Skeletal muscle tissue (tissue), 3 donors: ENCODE measurements at regions not wholly inside any gene's neighbourhood (a gene's known extent, or its start where the extent isn't known, plus 50 kb on each side); places are given as distances from the start of the nearest gene placed in this dataset.

Experiments used
- H3K27ac ChIP-seq: one replicate; pipeline ENCODE4 v1.7.0; 2013; ENCODE audit warnings: mild to moderate bottlenecking, low read depth, low read length, inconsistent platforms
- H3K27me3 ChIP-seq, 3 donors: one replicate each; pipeline ENCODE4 v1.7.0; 2013; ENCODE audit warnings: low read length in 3 of 3; ENCODE audit not compliant: control insufficient read depth in 3 of 3, insufficient read depth in 3 of 3
- H3K36me3 ChIP-seq, 3 donors: one replicate each; pipeline ENCODE4 v1.7.0; 2013; ENCODE audit warnings: low read length in 3 of 3; ENCODE audit not compliant: control insufficient read depth in 3 of 3, insufficient read depth in 3 of 3
- H3K4me1 ChIP-seq, 3 donors: one replicate each; pipeline ENCODE4 v1.7.0; 2013; ENCODE audit warnings: low read length in 3 of 3, mild to moderate bottlenecking in 3 of 3; ENCODE audit not compliant: control insufficient read depth in 3 of 3, insufficient read depth in 3 of 3
- H3K4me3 ChIP-seq, 3 donors: one replicate each; pipeline ENCODE4 v1.7.0; 2013; ENCODE audit warnings: low read length in 3 of 3
- H3K9ac ChIP-seq, 3 donors: one replicate each; pipeline ENCODE4 v1.7.0; 2013; ENCODE audit warnings: low read length in 3 of 3, mild to moderate bottlenecking in 3 of 3, moderate library complexity in 2 of 3, low read depth in 1 of 3
- H3K9me3 ChIP-seq, 3 donors: one replicate each; pipeline ENCODE4 v1.7.0; 2013; ENCODE audit warnings: low read length in 3 of 3; ENCODE audit not compliant: control insufficient read depth in 3 of 3
- donor health status: Osteomylitis.

GRCh38 chr17:77492446-77493237 is 351.9 kb downstream of the SEC14L1 start:
- H3K27ac ChIP-seq: no peak overlapping the region
- no peak overlapping the region for H3K9ac ChIP-seq
- H3K27me3 ChIP-seq: no peaks in the 10 kb centered on the region
- peaks cover 33 to 44% (median 38%) of the 10 kb centered on the region in 3 donors for H3K36me3 ChIP-seq
- H3K4me3 ChIP-seq: no peak overlapping the region
- H3K9me3 ChIP-seq: no peaks in the 10 kb centered on the region
- H3K4me1 ChIP-seq: peaks cover 22 to 27% (median 26%) of the 10 kb centered on the region in 3 donors

GRCh38 chr17:77493238-77493820 is 352.6 kb downstream of the SEC14L1 start:
- Histone ChIP-seq H3K27ac (no peak overlapping the region), H3K36me3 (peaks cover 33 to 40% (median 34%) of the 10 kb centered on the region in 3 donors), H3K4me3 (no peak overlapping the region), H3K27me3 (no peaks in the 10 kb centered on the region), H3K9me3 (no peaks in the 10 kb centered on the region), H3K9ac (no peak overlapping the region), H3K4me1 (peaks cover 22 to 27% (median 26%) of the 10 kb centered on the region in 3 donors)

- no peaks in the 10 kb centered on the region for H3K9me3 ChIP-seq
- no peak overlapping the region for H3K9ac ChIP-seq
- H3K4me1 ChIP-seq: peaks cover 22% of the 10 kb centered on the region in 3 donors
- no peak overlapping the region for H3K27ac ChIP-seq
- H3K4me3 ChIP-seq: no peak overlapping the region
- H3K27me3 ChIP-seq: no peaks in the 10 kb centered on the region
- H3K36me3 ChIP-seq: peaks cover 28 to 34% (median 32%) of the 10 kb centered on the region in 3 donors
Measured at GRCh38 chr17:77493901-77494663, 353.3 kb downstream of the SEC14L1 start.

GRCh38 chr17:77494664-77495435 is 354.1 kb downstream of the SEC14L1 start:
- H3K27ac ChIP-seq: no peak overlapping the region

GRCh38 chr17:77495575-77495974 is 354.8 kb downstream of the SEC14L1 start:
- Histone ChIP-seq H3K4me1 (peaks cover 7% of the 10 kb centered on the region in 3 donors), H3K27ac (no peak overlapping the region), H3K36me3 (peaks cover 31 to 37% (median 32%) of the 10 kb centered on the region in 3 donors), H3K27me3 (no peaks in the 10 kb centered on the region), H3K9ac (no peak overlapping the region), H3K9me3 (no peaks in the 10 kb centered on the region), H3K4me3 (no peak overlapping the region)

More at GRCh38 chr17:77494664-77495435, 354.1 kb downstream of the SEC14L1 start:
- no peak overlapping the region for H3K4me3 ChIP-seq
- H3K9ac ChIP-seq: no peak overlapping the region
- no peaks in the 10 kb centered on the region for H3K9me3 ChIP-seq
- peaks cover 14 to 15% (median 14%) of the 10 kb centered on the region in 3 donors for H3K4me1 ChIP-seq
- H3K36me3 ChIP-seq: peaks cover 31 to 35% (median 32%) of the 10 kb centered on the region in 3 donors
- H3K27me3 ChIP-seq: no peaks in the 10 kb centered on the region

GRCh38 chr17:77496401-77496801 is 355.6 kb downstream of the SEC14L1 start:
- H3K27me3 ChIP-seq: no peaks in the 10 kb centered on the region
- no peak overlapping the region for H3K9ac ChIP-seq
- H3K4me1 ChIP-seq: peaks cover 4% of the 10 kb centered on the region in 3 donors
- H3K36me3 ChIP-seq: peaks cover 30 to 37% (median 31%) of the 10 kb centered on the region in 3 donors
- no peaks in the 10 kb centered on the region for H3K9me3 ChIP-seq
- H3K4me3 ChIP-seq: no peak overlapping the region
- H3K27ac ChIP-seq: no peak overlapping the region

GRCh38 chr17:77496831-77497577 is 356.2 kb downstream of the SEC14L1 start:
- peaks cover 4% of the 10 kb centered on the region in 3 donors for H3K4me1 ChIP-seq
- peak overlapping the region in 1 of 3 donors; percentile 33 for H3K9ac ChIP-seq
- peaks cover 27 to 34% (median 27%) of the 10 kb centered on the region in 3 donors for H3K36me3 ChIP-seq
- H3K4me3 ChIP-seq: no peak overlapping the region
- no peaks in the 10 kb centered on the region for H3K27me3 ChIP-seq
- H3K9me3 ChIP-seq: no peaks in the 10 kb centered on the region
- H3K27ac ChIP-seq: no peak overlapping the region

- Histone ChIP-seq H3K27ac (no peak overlapping the region), H3K4me1 (peaks cover 4% of the 10 kb centered on the region in 3 donors), H3K9me3 (no peaks in the 10 kb centered on the region), H3K4me3 (no peak overlapping the region), H3K9ac (no peak overlapping the region), H3K36me3 (peaks cover 22 to 28% (median 22%) of the 10 kb centered on the region in 3 donors), H3K27me3 (no peaks in the 10 kb centered on the region)
Measured at GRCh38 chr17:77497578-77497934, 356.8 kb downstream of the SEC14L1 start.
